Activated CD4-positive, alpha-beta T cell treated with anti-CD3 and anti-CD28 coated beads, Interleukin-2, amount 10 ng/mL, durations not matched to agents 24 days and 14 days (primary cell): ENCODE measurements at regions not wholly inside any gene's neighbourhood (a gene's known extent, or its start where the extent isn't known, plus 50 kb on each side); places are given as distances from the start of the nearest gene placed in this dataset.
"Not testable (repeated sequence)": the region's sequence is repeated elsewhere in the genome, so short reads cannot be mapped to it uniquely, and the experiment has no call there.

Experiments used
- DNase-seq: peaks from one replicate; pipeline ENCODE4 v3.0.0; 2022
- H3K27ac Mint-ChIP-seq: one replicate; pipeline ENCODE4 v1.8.0; 2022; ENCODE audit warnings: mild to moderate bottlenecking, mixed read lengths
- H3K27me3 Mint-ChIP-seq: one replicate; pipeline ENCODE4 v1.8.0; 2022; ENCODE audit warnings: mixed read lengths
- H3K36me3 Mint-ChIP-seq: one replicate; pipeline ENCODE4 v1.8.0; 2022; ENCODE audit warnings: low read depth, mild to moderate bottlenecking, mixed read lengths
- H3K4me1 Mint-ChIP-seq: one replicate; pipeline ENCODE4 v1.8.0; 2021; ENCODE audit warnings: mixed read lengths
- H3K4me3 Mint-ChIP-seq: one replicate; pipeline ENCODE4 v1.8.0; 2022; ENCODE audit warnings: mild to moderate bottlenecking, moderate library complexity, mixed read lengths
- H3K9me3 Mint-ChIP-seq: one replicate; pipeline ENCODE4 v1.8.0; 2021; ENCODE audit warnings: mixed read lengths
- intact Hi-C: fragments of 100-400 bp; cut with micrococcal nuclease; formaldehyde crosslinking; loops from one replicate; pipeline ENCODE4 v1.15.1; 2023

DNA sequence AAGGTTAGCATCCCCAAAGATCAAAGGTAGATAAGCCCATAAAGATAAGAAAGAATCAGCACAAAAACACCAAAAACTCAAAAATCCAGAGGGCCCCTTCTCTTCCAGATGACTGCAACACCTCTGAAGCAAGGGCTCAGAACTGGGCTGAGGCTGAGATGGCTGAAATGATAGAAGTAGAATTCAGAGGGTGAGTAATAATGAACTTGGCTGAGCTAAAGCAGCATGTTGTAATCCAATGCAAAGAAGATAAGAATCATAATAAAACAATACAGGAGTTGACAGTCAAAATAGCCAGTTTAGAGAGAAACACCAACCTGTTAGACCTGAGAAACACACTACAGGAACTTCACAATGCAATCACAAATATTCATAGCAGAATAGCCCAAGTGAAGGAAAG lies 406.9 kb upstream of the CXADR start:
- intact Hi-C loops: no loop called here
- Mint-ChIP-seq H3K27me3 (no peaks in the 10 kb centered on the region), H3K27ac (no peak overlapping the region), H3K4me3 (no peak overlapping the region), H3K36me3 (no peaks in the 10 kb centered on the region), H3K4me1 (no peaks in the 10 kb centered on the region), H3K9me3 (peaks cover 20% of the 10 kb centered on the region)
- no peak for DNase-seq

DNA sequence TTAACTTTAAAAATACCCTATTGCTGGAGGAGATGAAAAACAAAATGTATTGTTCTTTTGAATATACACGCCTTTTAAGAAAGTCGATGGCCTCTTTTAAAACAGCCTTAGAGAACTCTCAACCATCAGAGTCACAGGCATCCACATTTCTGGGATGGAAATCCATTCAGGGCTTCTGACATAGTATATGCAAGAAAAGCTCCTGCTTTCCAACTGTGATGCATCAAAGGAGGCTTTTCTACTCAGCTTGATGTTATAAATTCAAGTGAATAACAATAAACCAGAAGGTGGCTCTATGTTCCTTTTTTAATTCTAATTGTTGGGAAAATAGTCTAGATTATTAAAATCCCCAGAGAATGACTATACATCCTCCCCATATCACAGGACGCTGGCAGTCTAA lies 398.8 kb upstream of the CXADR start:
- no peaks in the 10 kb centered on the region for H3K4me1 Mint-ChIP-seq
- H3K4me3 Mint-ChIP-seq: no peak overlapping the region
- intact Hi-C loops: no loop called here
- H3K27me3 Mint-ChIP-seq: no peaks in the 10 kb centered on the region
- no peak for DNase-seq
- H3K36me3 Mint-ChIP-seq: no peaks in the 10 kb centered on the region
- peaks cover 3% of the 10 kb centered on the region for H3K9me3 Mint-ChIP-seq
- no peak overlapping the region for H3K27ac Mint-ChIP-seq

- peaks cover 8% of the 10 kb centered on the region for H3K9me3 Mint-ChIP-seq
- DNase-seq: no peak
- H3K36me3 Mint-ChIP-seq: no peaks in the 10 kb centered on the region
- H3K4me3 Mint-ChIP-seq: no peak overlapping the region
- intact Hi-C loops: no loop called here
- H3K27ac Mint-ChIP-seq: no peak overlapping the region
- H3K27me3 Mint-ChIP-seq: no peaks in the 10 kb centered on the region
- H3K4me1 Mint-ChIP-seq: no peaks in the 10 kb centered on the region
Measured at GRCh38 chr21:17118638-17119384, 394.0 kb upstream of the CXADR start.

- H3K9me3 Mint-ChIP-seq: peaks cover 8% of the 10 kb centered on the region
- no peaks in the 10 kb centered on the region for H3K36me3 Mint-ChIP-seq
- H3K4me1 Mint-ChIP-seq: no peaks in the 10 kb centered on the region
- intact Hi-C loops: no loop called here
- H3K4me3 Mint-ChIP-seq: no peak overlapping the region
- no peaks in the 10 kb centered on the region for H3K27me3 Mint-ChIP-seq
- no peak overlapping the region for H3K27ac Mint-ChIP-seq
- DNase-seq: no peak
Measured at GRCh38 chr21:17119466-17120297, 393.2 kb upstream of the CXADR start.

GRCh38 chr21:17127395-17127794 lies 385.4 kb upstream of the CXADR start:
- H3K36me3 Mint-ChIP-seq, DNase-seq, H3K4me3 Mint-ChIP-seq, H3K4me1 Mint-ChIP-seq, intact Hi-C loops, H3K27me3 Mint-ChIP-seq, H3K9me3 Mint-ChIP-seq, H3K27ac Mint-ChIP-seq: not testable (repeated sequence)

GRCh38 chr21:17128132-17128531 lies 384.7 kb upstream of the CXADR start:
- no peaks in the 10 kb centered on the region for H3K9me3 Mint-ChIP-seq
- no peak overlapping the region for H3K27ac Mint-ChIP-seq
- no peaks in the 10 kb centered on the region for H3K36me3 Mint-ChIP-seq
- H3K4me3 Mint-ChIP-seq: no peak overlapping the region
- H3K27me3 Mint-ChIP-seq: no peaks in the 10 kb centered on the region
- intact Hi-C loops: no loop called here
- DNase-seq: no peak
- H3K4me1 Mint-ChIP-seq: no peaks in the 10 kb centered on the region

DNA sequence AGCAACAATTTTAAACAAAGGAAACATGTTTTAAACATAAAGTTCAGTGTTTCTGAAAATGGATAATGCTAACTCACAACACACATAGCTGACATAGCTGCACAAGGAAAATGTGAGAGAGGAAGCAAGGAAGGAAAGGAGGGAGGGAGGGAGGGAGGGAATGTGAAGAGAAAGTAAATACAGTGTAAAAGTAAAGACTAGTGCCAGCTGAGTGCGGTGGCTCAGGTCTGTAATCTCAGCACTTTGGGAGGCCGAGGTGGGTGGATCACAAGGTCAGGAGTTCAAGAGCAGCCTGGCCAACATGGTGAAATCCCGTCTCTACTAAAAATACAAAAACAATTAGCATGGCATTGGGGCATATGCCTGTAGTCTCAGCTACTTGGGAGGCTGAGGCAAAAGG lies 373.7 kb upstream of the CXADR start:
- H3K27ac Mint-ChIP-seq, H3K9me3 Mint-ChIP-seq, intact Hi-C loops, DNase-seq, H3K27me3 Mint-ChIP-seq, H3K36me3 Mint-ChIP-seq, H3K4me1 Mint-ChIP-seq: not testable (repeated sequence)
- H3K4me3 Mint-ChIP-seq: peak overlapping the region; percentile 55

DNA sequence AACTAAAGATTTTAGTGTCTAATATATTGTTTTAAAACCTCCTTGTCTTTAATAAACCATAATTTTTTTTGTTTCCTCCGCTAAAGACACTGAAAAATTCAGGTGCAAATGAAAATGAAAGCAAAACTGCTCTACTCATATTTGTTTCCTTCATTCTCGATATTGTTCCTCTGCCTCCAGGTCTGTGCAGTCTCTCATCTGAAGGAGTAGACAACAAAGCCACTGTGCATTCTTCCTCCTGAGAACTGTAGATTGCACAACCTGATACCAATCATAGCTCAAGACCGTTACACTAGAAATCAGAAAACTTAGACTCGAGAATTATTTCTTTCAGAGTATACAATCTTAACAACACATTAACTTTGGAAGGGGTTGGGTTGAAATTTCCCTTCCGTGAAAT lies 373.1 kb upstream of the CXADR start:
- peak overlapping the region; percentile 55 for H3K4me3 Mint-ChIP-seq
- H3K4me1 Mint-ChIP-seq: peaks cover 1% of the 10 kb centered on the region
- intact Hi-C loops: no loop called here
- H3K36me3 Mint-ChIP-seq: no peaks in the 10 kb centered on the region
- no peaks in the 10 kb centered on the region for H3K27me3 Mint-ChIP-seq
- peaks cover 10% of the 10 kb centered on the region for H3K9me3 Mint-ChIP-seq
- DNase-seq: no peak
- H3K27ac Mint-ChIP-seq: no peak overlapping the region

DNA sequence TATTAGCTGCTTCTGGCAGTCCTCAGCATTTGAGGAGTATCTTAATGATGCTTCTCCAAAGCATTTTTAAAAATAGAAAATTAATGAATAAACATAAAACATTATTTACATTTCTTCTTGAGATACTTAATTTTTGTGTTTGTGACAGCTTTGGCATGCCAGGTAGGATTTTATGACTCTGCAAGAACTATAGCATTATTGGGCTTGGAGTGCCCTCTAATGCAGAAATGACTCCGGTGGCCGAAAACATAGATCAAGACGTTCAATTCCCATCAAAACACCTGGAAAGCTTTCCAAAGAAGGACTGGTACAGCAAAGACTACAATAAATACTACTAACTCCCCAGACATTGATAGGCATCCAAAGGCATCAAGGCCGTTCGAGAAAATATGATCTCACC lies 366.4 kb upstream of the CXADR start:
- H3K4me3 Mint-ChIP-seq: no peak overlapping the region
- intact Hi-C loops: no loop called here
- H3K36me3 Mint-ChIP-seq: no peaks in the 10 kb centered on the region
- H3K27me3 Mint-ChIP-seq: no peaks in the 10 kb centered on the region
- no peak for DNase-seq
- H3K9me3 Mint-ChIP-seq: peaks cover 5% of the 10 kb centered on the region
- H3K27ac Mint-ChIP-seq: no peak overlapping the region
- H3K4me1 Mint-ChIP-seq: no peaks in the 10 kb centered on the region

- H3K9me3 Mint-ChIP-seq: peaks cover 9% of the 10 kb centered on the region
- H3K4me1 Mint-ChIP-seq: no peaks in the 10 kb centered on the region
- H3K27me3 Mint-ChIP-seq: no peaks in the 10 kb centered on the region
- intact Hi-C loops: no loop called here
- H3K4me3 Mint-ChIP-seq: no peak overlapping the region
- H3K27ac Mint-ChIP-seq: no peak overlapping the region
- no peak for DNase-seq
- H3K36me3 Mint-ChIP-seq: no peaks in the 10 kb centered on the region
Measured at GRCh38 chr21:17159697-17160096, 353.1 kb upstream of the CXADR start.

DNA sequence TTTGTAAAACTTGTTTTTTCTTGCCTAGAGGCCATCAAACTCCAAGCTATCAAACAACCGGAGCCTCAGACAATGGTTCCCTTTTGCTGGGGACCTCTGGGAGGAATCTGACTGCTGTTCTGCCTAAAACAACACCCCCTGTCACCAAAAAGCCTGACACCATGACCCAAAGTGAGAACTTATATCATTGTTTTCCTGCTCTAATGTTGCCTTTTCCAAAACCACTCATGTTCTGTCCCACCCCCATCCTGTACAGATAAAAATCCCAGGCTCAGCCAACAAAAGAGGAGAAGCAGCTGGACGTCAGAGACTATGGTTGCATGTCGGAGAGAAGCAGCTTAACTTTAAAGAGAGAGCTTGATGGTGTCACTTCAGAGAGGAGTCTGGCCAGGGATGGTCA lies 327.2 kb upstream of the CXADR start:
- no peaks in the 10 kb centered on the region for H3K4me1 Mint-ChIP-seq
- H3K9me3 Mint-ChIP-seq: peaks cover 6% of the 10 kb centered on the region
- intact Hi-C loops: no loop called here
- DNase-seq: no peak
- no peak overlapping the region for H3K27ac Mint-ChIP-seq
- H3K36me3 Mint-ChIP-seq: no peaks in the 10 kb centered on the region
- no peak overlapping the region for H3K4me3 Mint-ChIP-seq
- no peaks in the 10 kb centered on the region for H3K27me3 Mint-ChIP-seq

DNA sequence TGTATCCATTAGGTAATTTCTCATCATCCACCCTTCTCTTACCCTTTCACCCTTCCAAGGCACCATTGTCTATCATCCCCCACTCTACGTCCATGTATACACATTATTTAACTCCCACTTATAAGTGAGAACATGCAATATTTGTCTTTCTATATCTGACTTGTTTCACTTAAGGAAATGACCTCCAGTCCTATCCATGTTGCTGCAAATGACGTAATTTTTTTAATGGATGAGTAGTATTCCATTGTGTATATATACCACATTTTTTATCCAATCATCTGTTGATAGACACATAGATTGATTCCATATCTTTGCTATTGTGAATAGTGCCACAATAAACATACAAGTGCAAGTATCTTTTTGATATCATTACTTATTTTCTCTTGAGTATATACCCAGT lies 322.9 kb upstream of the CXADR start:
- intact Hi-C loops: no loop called here
- no peak for DNase-seq

DNA sequence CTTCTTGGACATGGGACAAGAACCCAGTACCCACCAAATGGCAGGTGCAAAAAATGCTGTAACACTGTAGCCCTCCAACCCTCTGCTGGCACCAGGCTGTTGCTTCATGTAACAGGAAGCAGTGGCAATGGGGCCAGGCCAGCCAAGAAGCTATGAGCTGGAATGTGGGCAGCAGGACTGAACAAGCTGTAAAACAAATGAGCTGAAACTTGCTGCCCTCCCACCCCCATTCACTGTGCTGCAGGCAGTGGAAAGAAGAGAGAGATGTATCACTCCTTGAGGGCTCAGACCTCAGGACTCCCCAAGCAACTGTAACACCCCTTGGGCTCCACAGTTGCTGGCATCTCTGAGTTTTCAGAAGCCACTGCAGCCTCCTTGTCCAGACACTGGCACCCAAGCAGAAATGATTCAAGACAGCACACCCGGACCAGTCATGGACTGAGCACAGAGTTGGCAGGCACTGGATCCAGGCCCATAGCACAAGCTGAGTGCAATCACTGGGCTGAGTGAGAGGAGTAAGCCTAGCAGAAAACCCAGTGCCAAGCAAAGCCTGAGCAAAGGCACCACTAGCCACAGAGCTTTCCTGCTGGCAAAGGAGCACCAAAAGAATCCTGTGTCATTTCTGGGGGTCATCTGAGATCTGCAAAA lies 321.4 kb upstream of the CXADR start:
- Mint-ChIP-seq H3K9me3 (no peaks in the 10 kb centered on the region), H3K27me3 (no peaks in the 10 kb centered on the region), H3K27ac (no peak overlapping the region), H3K4me3 (no peak overlapping the region), H3K36me3 (no peaks in the 10 kb centered on the region), H3K4me1 (no peaks in the 10 kb centered on the region)
- no peak for DNase-seq
- intact Hi-C loops: no loop called here

More for the DNA sequence above, 322.9 kb upstream of the CXADR start:
- no peak overlapping the region for H3K4me3 Mint-ChIP-seq
- H3K27me3 Mint-ChIP-seq: no peaks in the 10 kb centered on the region
- peaks cover 4% of the 10 kb centered on the region for H3K9me3 Mint-ChIP-seq
- H3K4me1 Mint-ChIP-seq: no peaks in the 10 kb centered on the region
- no peak overlapping the region for H3K27ac Mint-ChIP-seq
- H3K36me3 Mint-ChIP-seq: no peaks in the 10 kb centered on the region

- Mint-ChIP-seq H3K27me3 (no peaks in the 10 kb centered on the region), H3K36me3 (no peaks in the 10 kb centered on the region), H3K9me3 (no peaks in the 10 kb centered on the region), H3K27ac (no peak overlapping the region), H3K4me1 (no peaks in the 10 kb centered on the region), H3K4me3 (no peak overlapping the region)
- intact Hi-C loops: no loop called here
- no peak for DNase-seq
Measured at GRCh38 chr21:17195351-17195750, 317.5 kb upstream of the CXADR start.
